LNCaP clone FGC (cell line): ENCODE measurements at regions not wholly inside any gene's neighbourhood (a gene's known extent, or its start where the extent isn't known, plus 50 kb on each side); places are given as distances from the start of the nearest gene placed in this dataset.

Source experiments
- DNase-seq: peaks from one replicate; pipeline ENCODE4 v3.0.0-alpha.2; 2011; ENCODE audit warnings: low read depth
- H3K4me3 ChIP-seq: 2 replicates; pipeline ENCODE4 v1.5.1; 2011; ENCODE audit warnings: mild to moderate bottlenecking, low read depth, low read length, control low read depth
- CTCF ChIP-seq: IDR thresholded peaks from 2 replicates; pipeline ENCODE4 v1.5.1; 2012; ENCODE audit warnings: mild to moderate bottlenecking; ENCODE audit not compliant: control insufficient read depth, insufficient read depth; ENCODE audit errors: extremely low read depth

DNA sequence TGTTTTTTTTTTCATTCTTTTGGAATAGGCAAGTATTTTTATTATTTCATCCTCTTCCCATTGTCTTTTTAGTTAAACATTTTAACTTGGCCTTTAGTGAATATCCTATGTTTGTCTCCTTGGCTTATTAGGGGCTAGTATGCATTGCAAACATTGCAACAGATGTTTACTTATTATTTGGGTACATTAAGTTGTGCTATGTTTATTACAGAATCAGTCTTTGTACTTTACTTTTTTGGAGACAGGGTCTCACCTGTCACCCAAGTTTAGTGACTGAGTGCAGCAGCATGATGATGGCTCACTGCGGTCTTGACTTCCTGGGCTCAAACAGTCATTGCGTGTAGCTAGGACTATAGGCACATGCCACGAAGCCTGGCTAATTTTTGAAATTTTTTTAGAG lies 51.1 kb upstream of the NUDT6 start:
- H3K4me3 ChIP-seq = no peak overlapping the region
- no peak for DNase-seq
- TF ChIP-seq CTCF = no peak

DNA sequence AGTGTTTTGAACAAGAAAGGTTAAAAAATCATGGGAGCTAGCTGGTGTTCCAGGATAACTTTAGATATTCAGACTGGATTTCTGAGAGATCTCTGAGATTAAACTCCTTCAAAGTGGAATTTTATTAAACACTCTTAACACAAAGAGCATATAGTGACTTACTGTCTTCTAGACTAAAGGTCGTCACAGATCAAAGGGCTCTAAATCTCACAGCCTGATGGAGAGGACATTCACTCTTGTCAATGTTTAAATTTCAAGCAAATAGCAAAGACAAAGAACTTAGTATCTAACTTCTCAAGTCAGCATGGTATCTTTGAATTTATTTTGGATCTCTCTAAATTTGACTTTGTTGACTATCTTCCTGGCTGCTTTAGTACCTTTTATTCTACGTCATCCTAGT lies 53.7 kb upstream of the NUDT6 start:
- no peak for TF ChIP-seq CTCF
- DNase-seq = no peak
- H3K4me3 ChIP-seq = no peak overlapping the region

GRCh38 chr4:122977103-122977502 lies 54.7 kb upstream of the NUDT6 start:
- H3K4me3 ChIP-seq = no peak overlapping the region
- no peak for DNase-seq
- TF ChIP-seq CTCF = no peak

DNA sequence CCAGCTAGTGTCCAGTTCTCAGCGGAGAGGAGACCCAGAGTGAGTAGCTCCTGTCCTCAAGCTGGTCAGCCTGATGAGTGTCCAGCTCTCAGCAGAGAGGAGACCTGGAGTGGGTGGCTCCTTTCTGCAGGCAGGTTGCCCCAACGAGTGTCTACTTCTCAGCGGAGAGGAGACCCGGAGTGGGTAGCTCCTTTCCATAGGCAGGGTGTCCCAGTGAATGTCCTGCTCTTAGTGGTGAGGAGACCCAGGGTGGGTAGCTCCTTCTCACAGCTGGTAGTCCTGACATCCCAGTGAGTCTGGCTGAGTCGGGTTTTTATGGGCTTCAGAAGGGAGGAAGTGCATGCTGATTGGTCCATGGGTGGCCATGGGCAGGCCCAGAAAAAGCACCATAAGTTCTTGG lies 55.7 kb upstream of the NUDT6 start:
- TF ChIP-seq CTCF = no peak
- no peak for DNase-seq
- H3K4me3 ChIP-seq = no peak overlapping the region

DNA sequence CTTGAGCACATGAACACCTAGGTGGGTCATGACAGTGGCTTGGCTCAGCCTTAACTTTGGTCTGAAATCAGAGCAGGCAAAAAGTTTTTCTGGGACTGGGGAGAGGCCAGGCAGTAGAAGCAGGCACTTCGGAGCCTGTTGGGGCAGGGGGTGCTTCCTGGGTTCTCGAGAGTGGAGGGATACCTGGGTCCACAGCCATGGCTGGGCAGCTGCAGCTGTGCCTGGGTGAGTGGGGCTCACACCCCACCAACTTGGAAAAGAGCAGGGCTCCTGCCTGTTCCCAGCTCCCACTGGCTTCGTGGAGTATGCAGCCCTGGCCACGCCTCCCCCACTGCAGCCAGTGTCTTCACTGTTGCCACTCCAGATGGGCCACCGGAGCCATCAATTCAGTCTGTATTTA lies 56.4 kb upstream of the NUDT6 start:
- no peak for DNase-seq
- TF ChIP-seq CTCF = no peak
- no peak overlapping the region for H3K4me3 ChIP-seq

DNA sequence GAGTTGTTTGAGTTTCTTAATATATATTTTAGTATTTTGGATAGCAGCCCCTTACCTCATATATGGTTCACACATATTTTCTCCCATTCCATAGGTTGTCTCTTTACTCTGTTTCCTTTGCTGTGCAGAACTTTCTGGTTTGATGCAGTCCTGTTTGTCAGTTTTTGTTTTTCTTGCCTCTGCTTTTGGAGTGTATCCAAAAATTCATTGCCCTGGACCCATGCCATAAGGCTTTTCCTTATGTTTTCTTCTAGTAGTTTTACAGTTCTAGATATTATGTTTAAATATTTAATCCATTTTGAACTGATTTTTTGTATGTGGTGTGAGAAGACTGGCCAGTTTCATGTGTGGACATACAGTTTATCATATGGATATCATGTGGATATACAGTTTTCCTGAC lies 58.5 kb upstream of the NUDT6 start:
- no peak for TF ChIP-seq CTCF
- no peak for DNase-seq

DNA sequence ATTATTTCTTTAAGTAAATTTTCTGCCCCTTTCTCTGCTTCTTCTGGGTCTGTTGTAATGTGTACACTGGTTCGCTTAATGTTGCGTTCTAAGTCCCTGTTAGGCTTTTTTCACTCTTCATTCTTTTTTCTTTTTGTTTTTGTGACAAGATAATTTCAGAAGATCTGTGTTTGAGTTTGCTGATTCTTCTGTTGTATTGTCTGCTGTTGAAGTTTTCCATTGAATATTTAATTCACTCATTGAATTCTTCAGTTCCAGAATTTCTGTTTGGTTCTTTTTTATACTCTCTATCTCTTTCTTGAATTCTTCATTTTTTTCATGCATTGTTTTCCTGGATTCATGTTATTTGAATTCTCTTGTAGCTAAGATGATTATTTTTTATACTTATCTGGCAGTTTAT lies 66.3 kb upstream of the NUDT6 start:
- no peak for TF ChIP-seq CTCF
- DNase-seq = no peak
- H3K4me3 ChIP-seq = no peak overlapping the region

More for the DNA sequence above, 58.5 kb upstream of the NUDT6 start:
- no peak overlapping the region for H3K4me3 ChIP-seq
